OCI-LY1 (cell line): ENCODE measurements at regions not wholly inside any gene's neighbourhood (a gene's known extent, or its start where the extent isn't known, plus 50 kb on each side); places are given as distances from the start of the nearest gene placed in this dataset.

Experiments used
- EZH2 ChIP-seq: fragments of 200-600 bp; sonication (generic), shearing (Covaris generic); IDR thresholded peaks from 2 replicates; pipeline ENCODE4 v1.8.0; 2017; ENCODE audit warnings: borderline replicate concordance, mixed run types, mild to moderate bottlenecking, antibody characterized with exemption, low read length, moderate library complexity, mixed read lengths
- TF ChIP-seq, protein P1 (sequence below): fragments of 200-600 bp; sonication (generic), shearing (Covaris generic); IDR thresholded peaks from 2 replicates; pipeline ENCODE4 v1.5.1; 2017; ENCODE audit warnings: mild to moderate bottlenecking, antibody characterized with exemption, low read length, moderate library complexity, mixed read lengths

- TF ChIP-seq, protein P1, sequence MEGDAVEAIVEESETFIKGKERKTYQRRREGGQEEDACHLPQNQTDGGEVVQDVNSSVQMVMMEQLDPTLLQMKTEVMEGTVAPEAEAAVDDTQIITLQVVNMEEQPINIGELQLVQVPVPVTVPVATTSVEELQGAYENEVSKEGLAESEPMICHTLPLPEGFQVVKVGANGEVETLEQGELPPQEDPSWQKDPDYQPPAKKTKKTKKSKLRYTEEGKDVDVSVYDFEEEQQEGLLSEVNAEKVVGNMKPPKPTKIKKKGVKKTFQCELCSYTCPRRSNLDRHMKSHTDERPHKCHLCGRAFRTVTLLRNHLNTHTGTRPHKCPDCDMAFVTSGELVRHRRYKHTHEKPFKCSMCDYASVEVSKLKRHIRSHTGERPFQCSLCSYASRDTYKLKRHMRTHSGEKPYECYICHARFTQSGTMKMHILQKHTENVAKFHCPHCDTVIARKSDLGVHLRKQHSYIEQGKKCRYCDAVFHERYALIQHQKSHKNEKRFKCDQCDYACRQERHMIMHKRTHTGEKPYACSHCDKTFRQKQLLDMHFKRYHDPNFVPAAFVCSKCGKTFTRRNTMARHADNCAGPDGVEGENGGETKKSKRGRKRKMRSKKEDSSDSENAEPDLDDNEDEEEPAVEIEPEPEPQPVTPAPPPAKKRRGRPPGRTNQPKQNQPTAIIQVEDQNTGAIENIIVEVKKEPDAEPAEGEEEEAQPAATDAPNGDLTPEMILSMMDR: no peak
- no peak for TF ChIP-seq EZH2
These were observed 226.9 kb upstream of the NRIP1 start for GRCh38 chr21:15291621-15292266.
